ENCODE measurements at regions not wholly inside any gene's neighbourhood (a gene's known extent, or its start where the extent isn't known, plus 50 kb on each side); places are given as distances from the start of the nearest gene placed in this dataset.
"Not testable (repeated sequence)": the region's sequence is repeated elsewhere in the genome, so short reads cannot be mapped to it uniquely, and the experiment has no call there.

DNA sequence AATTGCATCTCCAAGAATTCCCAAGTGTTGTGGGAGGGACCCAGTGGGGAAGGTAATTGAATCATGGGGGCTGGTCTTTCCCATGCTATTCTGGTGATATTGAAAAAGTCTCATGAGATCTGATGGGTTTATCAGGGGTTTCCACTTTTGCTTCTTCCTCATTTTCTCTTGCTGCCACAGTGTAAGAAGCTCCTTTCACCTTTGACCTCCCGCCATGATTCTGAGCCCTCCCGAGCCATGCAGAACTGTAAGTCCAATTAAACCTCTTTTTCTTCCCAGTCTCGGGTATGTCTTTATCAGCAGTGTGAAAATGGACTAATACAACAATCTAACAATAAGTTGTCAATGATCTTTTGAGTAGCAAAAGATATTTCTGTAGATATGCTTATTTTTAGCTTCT is 338.1 kb upstream of the GALNTL6 start:
- not testable (repeated sequence) for TF ChIP-seq CTCF, POLR2A (IDR thresholded peaks at IDR 0.05)

Measured in right lobe of liver (tissue), 4 donors.